HepG2 (cell line): ENCODE measurements at regions not wholly inside any gene's neighbourhood (a gene's known extent, or its start where the extent isn't known, plus 50 kb on each side); places are given as distances from the start of the nearest gene placed in this dataset.
A peak's percentile ranks its signal among the peaks of the same experiment; 100 is the strongest.

ENCODE experiments used
- ATAC-seq: fragments of 200-7000 bp; cut with Tn5 transposase; 3 replicates; pipeline ENCODE4 v1.9.1; 2020; ENCODE audit warnings: mild to moderate bottlenecking, moderate library complexity
- BruUV-seq: library from RNA; stranded (reverse); fragments of 400-500 nt; replicated peaks from 2 replicates; lab custom pipeline; 2021; lab: Mats Ljungman, UMichigan
- CTCF ChIA-PET: fragments of 300-600 bp; formaldehyde crosslinking; extraction: SDS; loops from one replicate; lab custom pipeline; 2021; ENCODE audit warnings: low total read pairs, inconsistent platforms, low intra/inter-chr PET ratio; lab: Yijun Ruan, JAX
- POLR2A ChIA-PET: fragments of 350-600 bp; sonication (Branson Sonifier 250); formaldehyde crosslinking; loops from one replicate; lab custom pipeline; 2020; ENCODE audit warnings: antibody characterized with exemption, inconsistent platforms; lab: Yijun Ruan, JAX
- DNase-seq: peaks from one replicate; pipeline ENCODE4 v3.0.0-alpha.2; 2015; ENCODE audit warnings: low spot score
- FAIRE-seq: peaks from 3 replicates; lab custom pipeline; 2011; peaks lifted over from hg19 to GRCh38; lab: Jason Lieb, UNC
- H2AFZ ChIP-seq: one replicate; pipeline ENCODE4 v1.6.1; 2011; ENCODE audit warnings: low read length, inconsistent platforms
- H3K27ac ChIP-seq: fragments of 300-600 bp; 3 replicates; pipeline ENCODE4 v1.8.0; 2011; ENCODE audit warnings: mixed run types, mild to moderate bottlenecking, mixed read lengths, low read length, inconsistent platforms; ENCODE audit not compliant: insufficient read depth; ENCODE audit errors: extremely low read length
- H3K27me3 ChIP-seq, 2 experiments: fragments of 200-600 bp in 1 of 2; 2 replicates in 1 of 2; 3 replicates in 1 of 2; pipeline versions ENCODE4 v1.6.0 to v1.8.0; 2011; ENCODE audit warnings: low read length in 2 of 2, mild to moderate bottlenecking in 2 of 2, moderate library complexity in 2 of 2, inconsistent platforms in 1 of 2; ENCODE audit not compliant: insufficient read depth in 2 of 2, control insufficient read depth in 1 of 2
- H3K36me3 ChIP-seq, 2 experiments: fragments of 200-600 bp in 1 of 2; replicated peaks in 1 of 2; 2 replicates in 1 of 2; 3 replicates in 1 of 2; pipeline versions ENCODE4 v1.5.1 to v1.8.0; 2011; ENCODE audit warnings: low read length in 2 of 2, inconsistent platforms in 1 of 2; ENCODE audit not compliant: insufficient read depth in 2 of 2, control insufficient read depth in 1 of 2
- H3K4me1 ChIP-seq: 2 replicates; pipeline ENCODE4 v1.5.1; 2012; ENCODE audit warnings: low read length, inconsistent platforms; ENCODE audit not compliant: insufficient read depth
- H3K4me2 ChIP-seq: 2 replicates; pipeline ENCODE4 v1.6.0; 2011; ENCODE audit warnings: low read depth, low read length, inconsistent platforms
- H3K4me3 ChIP-seq, 3 experiments: fragments of 200-600 bp in 1 of 3; sonication (generic), shearing (Covaris generic) in 1 of 3; replicated peaks in 1 of 3; 2 replicates each; pipeline ENCODE4 v1.5.1; 2011 to 2016; ENCODE audit warnings: low read length in 3 of 3, inconsistent platforms in 2 of 3, low read depth in 2 of 3, mild to moderate bottlenecking in 2 of 3, control low read depth in 1 of 3, mixed read lengths in 1 of 3; ENCODE audit not compliant: insufficient read depth in 1 of 3
- H3K79me2 ChIP-seq: one replicate; pipeline ENCODE4 v1.6.1; 2011; ENCODE audit warnings: low read length, inconsistent platforms; ENCODE audit not compliant: insufficient read depth
- H3K9ac ChIP-seq: 2 replicates; pipeline ENCODE4 v1.6.0; 2011; ENCODE audit warnings: mild to moderate bottlenecking, low read depth, low read length, inconsistent platforms; ENCODE audit not compliant: insufficient read depth
- H3K9me3 ChIP-seq: 2 replicates; pipeline ENCODE4 v1.5.1; 2012; ENCODE audit warnings: mild to moderate bottlenecking, low read length
- H4K20me1 ChIP-seq: 2 replicates; pipeline ENCODE4 v1.6.0; 2011; ENCODE audit warnings: inconsistent platforms, mild to moderate bottlenecking, low read length, moderate library complexity; ENCODE audit not compliant: insufficient read depth
- CEBPB ChIP-seq: IDR thresholded peaks from 2 replicates; pipeline ENCODE4 v1.6.1; 2011; ENCODE audit warnings: low read depth, low read length, improper control_type of control experiment, borderline replicate concordance
- MAX ChIP-seq: IDR thresholded peaks from 2 replicates; pipeline ENCODE4 v1.6.1; 2012; ENCODE audit warnings: inconsistent platforms
- NFIB ChIP-seq: sonication (generic); formaldehyde crosslinking; IDR thresholded peaks from 2 replicates; pipeline ENCODE4 v1.9.0; 2021; ENCODE audit warnings: missing genetic modification reagents, mild to moderate bottlenecking, borderline replicate concordance
- SMYD3 ChIP-seq: sonication (generic); formaldehyde crosslinking; IDR thresholded peaks from 2 replicates; pipeline ENCODE4 v1.8.1; 2023; ENCODE audit warnings: mild to moderate bottlenecking, missing genetic modification reagents
- ZBTB7A ChIP-seq: sonication (generic); formaldehyde crosslinking; IDR thresholded peaks from 2 replicates; pipeline ENCODE4 v1.8.0; 2022; ENCODE audit warnings: mild to moderate bottlenecking, missing genetic modification reagents
- ZFP1 ChIP-seq: IDR thresholded peaks from 2 replicates; pipeline ENCODE4 v1.6.1; 2016
- ZNF34 ChIP-seq: sonication (generic); formaldehyde crosslinking; IDR thresholded peaks from 2 replicates; pipeline ENCODE4 v1.4.0; 2020; ENCODE audit warnings: mild to moderate bottlenecking, missing genetic modification reagents, borderline replicate concordance
- WGBS: methylation state at CpG from one replicate; pipeline ENCODE4 v1.1.6; 2017; ENCODE audit warnings: low lambda C conversion rate; 5-methylcytosine and 5-hydroxymethylcytosine counted together
- in situ Hi-C: cut with HindIII; loops from 2 replicates; pipeline ENCODE4 v1.10.0; 2017; ENCODE audit warnings: low pct_unique_long_range_greater_than_20kb; ENCODE audit not compliant: extremely low pct_ligation_motif_present
- intact Hi-C: fragments of 100-400 bp; cut with micrococcal nuclease; formaldehyde crosslinking; loops from one replicate; pipeline ENCODE4 v1.10.0; 2022; ENCODE audit not compliant: unreplicated experiment

DNA sequence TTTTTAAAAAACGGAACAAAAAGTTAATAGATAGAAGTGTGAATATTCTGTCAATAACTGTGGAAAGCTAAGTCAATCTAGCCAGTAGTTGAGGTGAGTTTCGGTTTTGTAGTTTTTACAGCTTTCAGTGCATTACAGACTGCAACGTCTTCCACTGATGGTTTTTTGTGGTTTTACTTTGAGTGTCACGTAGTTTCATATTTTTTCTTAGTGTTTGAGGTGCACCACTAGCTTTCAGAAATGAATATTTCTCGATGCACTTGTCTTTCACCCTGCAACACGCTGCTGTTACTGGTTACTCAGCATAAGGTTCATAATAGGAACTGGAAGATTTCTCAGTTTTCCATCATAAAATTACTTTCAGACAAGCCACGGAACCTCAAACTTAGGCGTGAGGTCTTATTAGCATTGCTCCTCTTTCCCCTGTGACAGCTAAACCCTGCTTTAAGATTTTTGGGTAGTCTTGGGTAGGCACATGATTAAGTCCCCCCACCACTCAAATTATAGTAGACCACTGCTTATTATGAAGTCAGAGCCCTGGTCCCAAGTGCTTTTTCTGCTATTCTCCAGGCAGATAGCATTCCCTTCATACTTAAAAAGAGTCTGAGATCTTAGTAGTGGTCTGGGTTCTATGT lies 1412.7 kb downstream of the KCNT2 start:
- POLR2A ChIA-PET: no interaction called here
- H3K4me2 ChIP-seq: no peak overlapping the region
- 1% methylated on average over 8 of the region's 8 CpGs for WGBS
- ATAC-seq (no peak), DNase-seq (no peak)
- H4K20me1 ChIP-seq: no peaks in the 10 kb centered on the region
- TF ChIP-seq MAX: no peak
- no peak for TF ChIP-seq ZBTB7A
- TF ChIP-seq NFIB (CRISPR knock-in tag): no peak
- no peak for TF ChIP-seq SMYD3
- TF ChIP-seq, all 625 proteins: peak for 0
- CTCF ChIA-PET: no interaction called here
- H3K4me1 ChIP-seq: no peaks in the 10 kb centered on the region
- H3K79me2 ChIP-seq: no peaks in the 10 kb centered on the region
- H3K27me3 ChIP-seq: no peaks in the 10 kb centered on the region; a peak in 1 of 5 replicates
- H3K9me3 ChIP-seq: no peaks in the 10 kb centered on the region
- BruUV-seq: no TSS peak
- no peak overlapping the region for H3K4me3 ChIP-seq
- H3K9ac ChIP-seq: no peak overlapping the region
- in situ Hi-C loops: no loop called here
- H2AFZ ChIP-seq: no peak overlapping the region
- FAIRE-seq: no peak
- intact Hi-C loops: no loop called here
- no peak overlapping the region for H3K27ac ChIP-seq
- no peaks in the 10 kb centered on the region for H3K36me3 ChIP-seq

DNA sequence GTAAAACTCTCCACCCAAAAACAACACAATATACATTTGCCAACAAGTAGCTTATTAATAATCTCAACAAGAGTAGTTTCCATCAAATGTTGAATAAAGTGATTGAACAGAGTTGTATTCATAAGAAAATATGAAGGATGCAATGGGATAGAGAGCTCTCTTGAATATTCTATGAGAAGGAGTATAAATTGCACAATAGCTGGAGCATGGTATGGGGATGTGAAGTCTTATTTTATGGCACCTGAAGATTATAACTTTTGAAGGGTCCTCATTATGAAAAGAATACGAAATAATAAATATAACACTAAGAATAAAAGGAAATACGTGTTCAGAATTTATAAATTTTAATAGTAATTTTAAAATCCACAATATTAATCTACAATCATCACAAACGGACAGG lies 1415.1 kb downstream of the KCNT2 start:
- no peaks in the 10 kb centered on the region for H3K27me3 ChIP-seq
- H3K36me3 ChIP-seq: no peaks in the 10 kb centered on the region
- POLR2A ChIA-PET: no interaction called here
- intact Hi-C loops: no loop called here
- no TSS peak for BruUV-seq
- H2AFZ ChIP-seq: no peak overlapping the region
- H3K27ac ChIP-seq: no peak overlapping the region
- in situ Hi-C loops: no loop called here
- CTCF ChIA-PET: no interaction called here
- no peak for DNase-seq
- H3K4me1 ChIP-seq: no peaks in the 10 kb centered on the region
- 2% methylated on average over 3 of the region's 3 CpGs for WGBS
- no peaks in the 10 kb centered on the region for H4K20me1 ChIP-seq
- H3K4me2 ChIP-seq: no peak overlapping the region
- no peak overlapping the region for H3K4me3 ChIP-seq
- H3K9me3 ChIP-seq: no peaks in the 10 kb centered on the region
- FAIRE-seq: no peak
- no peak for TF ChIP-seq ZNF34 (CRISPR knock-in tag)
- TF ChIP-seq CEBPB: peak; percentile 37; the same call in 1 of the 2 replicates
- no peak for TF ChIP-seq ZFP1 (CRISPR knock-in tag)
- no peaks in the 10 kb centered on the region for H3K79me2 ChIP-seq
- no peak for ATAC-seq
- no peak overlapping the region for H3K9ac ChIP-seq
